SIG-M5 treated with dmso at 0.1 percent for 504 hours (cell line): ENCODE measurements at regions not wholly inside any gene's neighbourhood (a gene's known extent, or its start where the extent isn't known, plus 50 kb on each side); places are given as distances from the start of the nearest gene placed in this dataset.
A peak's percentile ranks its signal among the peaks of the same experiment; 100 is the strongest.
"Not testable (repeated sequence)": the region's sequence is repeated elsewhere in the genome, so short reads cannot be mapped to it uniquely, and the experiment has no call there.

Source experiments
- DNase-seq: peaks from one replicate; lab custom pipeline; 2025; ENCODE audit not compliant: unreplicated experiment; lab: John Stamatoyannopoulos, UW

GRCh38 chr20:55439070-55439469 is 566.2 kb downstream of the CBLN4 start:
- DNase-seq = no peak

DNA sequence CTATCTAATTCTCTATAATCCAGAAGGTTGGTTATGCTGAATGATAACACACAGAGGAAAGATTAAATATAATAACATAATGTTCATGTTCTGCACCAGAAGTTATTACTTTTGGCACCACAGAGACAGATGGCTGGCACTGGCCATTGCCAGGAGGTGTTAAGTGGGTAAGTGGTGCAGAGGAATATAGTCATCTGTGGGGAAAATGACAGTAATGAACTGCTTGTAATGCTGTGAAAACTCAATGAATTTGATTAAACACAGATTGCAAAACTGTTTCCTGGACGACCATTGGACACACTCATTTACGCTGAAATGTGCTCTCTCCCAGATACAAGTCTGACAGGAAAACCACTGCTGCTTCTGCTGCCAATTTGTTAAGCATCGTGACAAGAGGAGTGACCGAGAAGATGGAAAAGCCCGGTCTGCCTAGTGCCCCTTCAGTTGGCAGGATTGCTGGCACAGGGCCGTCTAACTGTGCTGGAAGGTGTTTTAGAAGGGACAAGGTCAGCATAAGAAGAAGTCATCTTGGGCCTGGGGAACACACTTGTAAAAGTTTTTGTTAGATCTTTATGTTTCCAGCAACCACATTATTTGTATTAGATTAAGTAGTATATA is 567.4 kb downstream of the CBLN4 start:
- no peak for DNase-seq

DNA sequence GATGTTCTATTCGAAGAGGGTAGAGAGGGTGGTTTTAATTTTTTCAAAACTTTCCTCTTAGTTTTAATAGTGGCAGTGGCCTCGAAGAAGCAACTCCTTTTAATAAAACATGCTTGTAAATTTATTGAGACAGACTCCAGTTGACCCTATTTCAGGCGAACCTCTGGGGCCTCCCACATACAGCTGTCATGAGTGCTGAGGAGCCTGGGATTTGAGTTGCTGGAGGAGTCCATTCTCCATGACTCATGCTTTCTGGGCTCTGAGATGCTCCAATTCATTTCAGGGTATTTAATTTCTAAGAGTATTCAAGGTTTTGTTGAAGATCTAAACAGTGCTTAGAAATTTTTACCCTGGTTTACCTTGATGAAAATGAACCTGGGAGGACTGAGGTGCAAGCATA is 580.4 kb downstream of the CBLN4 start:
- DNase-seq = no peak

- DNase-seq = no peak
Measured at GRCh38 chr20:55424476-55424875, 580.8 kb downstream of the CBLN4 start.

- no peak for DNase-seq
Measured at GRCh38 chr20:55417836-55418235, 587.5 kb downstream of the CBLN4 start.

DNA sequence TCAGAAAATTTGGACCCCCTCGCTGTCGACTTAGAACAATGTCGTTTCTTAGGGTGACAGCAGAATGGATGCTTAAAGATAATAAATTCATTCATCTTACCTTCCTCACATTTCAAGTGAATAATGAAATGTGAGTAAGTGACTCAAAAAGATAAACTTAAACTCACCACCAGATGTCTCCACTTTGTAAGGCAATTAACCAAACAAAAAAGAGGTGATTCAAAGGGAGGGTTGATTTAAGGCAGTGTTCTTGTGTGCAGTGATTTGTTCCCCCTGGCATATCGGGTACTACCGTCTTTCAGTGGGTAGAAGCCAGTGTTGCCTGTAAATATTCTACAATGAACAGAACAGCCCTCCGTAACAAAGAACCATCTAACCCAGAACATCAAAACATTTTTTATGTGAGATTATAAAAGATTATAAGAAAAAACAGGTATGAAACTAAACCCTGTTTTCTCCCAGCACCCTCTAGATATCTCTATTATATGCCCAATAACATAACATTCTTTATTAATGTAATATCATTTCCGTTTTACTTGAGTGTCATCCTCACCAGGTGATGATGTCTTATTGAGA is 589.7 kb downstream of the CBLN4 start:
- peak; percentile 65 for DNase-seq

GRCh38 chr20:55412508-55412907 is 592.8 kb downstream of the CBLN4 start:
- not testable (repeated sequence) for DNase-seq

GRCh38 chr20:55406891-55407290 is 598.4 kb downstream of the CBLN4 start:
- no peak for DNase-seq

GRCh38 chr20:55394592-55394991 is 610.7 kb downstream of the CBLN4 start:
- no peak for DNase-seq

GRCh38 chr20:55390791-55391190 is 614.5 kb downstream of the CBLN4 start:
- DNase-seq = no peak

DNA sequence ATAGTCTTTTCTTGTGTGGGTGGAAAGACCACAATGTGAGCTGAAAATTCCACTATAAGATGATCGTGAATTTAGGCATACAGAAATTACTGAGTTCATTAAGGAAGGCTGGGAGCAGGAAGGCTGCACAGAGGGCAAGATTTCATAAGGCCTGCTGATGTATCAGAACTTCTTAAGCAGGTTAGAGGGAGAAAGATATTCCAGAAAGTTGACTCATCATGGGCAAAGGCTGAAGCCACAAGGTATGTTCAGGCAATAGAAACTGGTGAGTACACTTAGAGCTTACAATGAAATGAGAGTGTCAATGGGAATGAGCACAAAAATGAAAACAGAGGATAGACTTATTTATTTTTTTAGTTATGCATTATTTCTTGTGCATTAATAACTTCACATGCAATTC is 618.6 kb downstream of the CBLN4 start:
- DNase-seq = no peak

DNA sequence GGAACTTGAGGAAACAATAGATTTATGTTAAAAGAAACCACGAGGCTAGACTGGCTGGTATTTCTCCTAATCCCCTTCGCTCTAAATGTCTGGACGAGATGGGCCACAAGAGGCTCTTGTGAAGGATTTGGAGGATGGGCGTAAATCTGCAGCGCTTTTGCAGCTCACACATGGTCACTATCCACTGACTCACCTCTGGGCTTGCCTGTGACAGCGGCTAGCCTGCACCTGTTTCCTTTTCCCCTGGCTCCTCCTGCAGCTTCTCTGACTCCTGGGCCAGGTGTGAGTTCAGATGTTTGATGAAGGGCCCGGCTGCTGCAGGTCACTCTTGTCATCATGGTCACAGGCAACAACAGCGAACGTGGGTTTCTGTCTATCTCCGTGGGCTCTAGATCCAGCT is 629.4 kb downstream of the CBLN4 start:
- DNase-seq = no peak

GRCh38 chr20:55365745-55366144 is 639.6 kb downstream of the CBLN4 start:
- DNase-seq = no peak

DNA sequence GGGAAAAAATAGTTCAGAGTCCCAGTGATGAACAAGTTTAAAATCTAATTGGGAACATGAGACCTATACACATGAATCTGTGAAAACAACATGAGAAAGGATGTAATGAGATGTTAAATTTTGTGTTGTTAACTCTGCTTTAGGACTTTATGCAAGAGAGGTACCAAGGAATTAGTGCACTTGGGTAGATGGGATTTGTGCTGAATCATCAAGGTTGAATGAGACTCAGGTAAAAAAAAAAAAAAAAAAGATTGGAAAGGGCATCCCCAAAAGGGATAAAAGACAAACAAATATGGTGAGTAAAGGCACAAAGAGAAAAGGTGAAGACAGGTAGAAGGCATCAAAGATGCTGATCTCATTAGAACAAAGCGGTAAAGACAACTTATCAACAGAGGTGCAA is 644.4 kb downstream of the CBLN4 start:
- no peak for DNase-seq

- no peak for DNase-seq
Measured at GRCh38 chr20:55354720-55355119, 650.6 kb downstream of the CBLN4 start.

DNA sequence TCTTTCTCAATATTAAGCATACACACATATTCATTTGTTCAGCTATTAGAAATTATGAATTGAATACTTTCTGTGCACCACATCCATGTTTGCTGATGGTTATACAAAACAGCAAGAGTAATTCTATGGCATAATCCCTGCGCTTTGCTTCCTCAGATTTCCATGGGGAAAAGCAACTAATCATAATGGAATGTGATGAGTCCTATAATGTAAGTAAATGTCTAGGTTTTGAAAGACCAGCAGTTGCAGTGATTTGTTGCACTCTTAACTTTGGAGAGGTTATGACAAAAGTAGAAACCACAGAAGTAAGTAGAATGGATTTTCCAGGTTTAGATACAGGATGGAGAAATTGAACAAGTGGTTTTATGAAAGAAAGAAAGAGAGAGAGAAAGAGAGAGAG is 652.1 kb downstream of the CBLN4 start:
- DNase-seq = no peak

DNA sequence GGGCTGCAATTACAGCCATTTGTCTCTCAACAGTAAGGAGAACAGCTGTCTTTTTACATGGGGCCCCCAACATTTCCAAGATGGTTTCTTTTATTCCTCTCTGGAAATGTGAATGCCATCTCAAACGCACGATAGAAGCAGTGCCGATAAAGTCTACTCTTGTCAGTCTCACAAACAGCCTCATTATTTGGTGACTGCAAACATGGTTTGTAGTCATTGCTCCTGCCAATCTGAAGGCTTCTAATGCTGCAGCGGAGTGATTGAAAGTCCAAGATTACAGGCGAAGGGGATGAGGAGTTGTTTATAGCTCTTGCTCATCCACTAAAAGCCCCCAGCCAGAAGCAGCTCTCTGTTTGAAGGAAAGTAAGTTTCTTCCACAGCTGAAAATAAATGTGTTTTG is 657.1 kb downstream of the CBLN4 start:
- DNase-seq = no peak

- no peak for DNase-seq
Measured at GRCh38 chr20:55342822-55343221, 662.5 kb downstream of the CBLN4 start.

DNA sequence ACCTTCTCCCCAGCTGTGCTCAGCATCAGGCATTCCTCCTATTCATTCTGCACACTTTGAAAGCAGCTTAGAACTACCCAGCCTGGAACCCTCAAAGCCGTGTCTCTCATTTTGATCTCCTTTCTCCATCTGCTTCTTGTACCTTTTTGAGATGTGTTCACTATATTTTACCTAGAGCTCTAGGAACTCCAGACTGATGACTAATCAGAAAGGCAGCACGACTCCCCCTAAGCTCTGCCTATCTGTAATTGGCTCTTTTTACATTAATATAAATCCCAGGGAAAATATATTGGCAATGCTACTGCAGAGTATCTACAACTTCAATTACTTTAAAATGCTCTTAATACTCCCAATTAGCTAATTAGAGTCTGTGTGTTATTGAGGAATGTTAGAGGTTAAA is 671.5 kb downstream of the CBLN4 start:
- no peak for DNase-seq

GRCh38 chr20:55329108-55329507 is 676.2 kb downstream of the CBLN4 start:
- no peak for DNase-seq

DNA sequence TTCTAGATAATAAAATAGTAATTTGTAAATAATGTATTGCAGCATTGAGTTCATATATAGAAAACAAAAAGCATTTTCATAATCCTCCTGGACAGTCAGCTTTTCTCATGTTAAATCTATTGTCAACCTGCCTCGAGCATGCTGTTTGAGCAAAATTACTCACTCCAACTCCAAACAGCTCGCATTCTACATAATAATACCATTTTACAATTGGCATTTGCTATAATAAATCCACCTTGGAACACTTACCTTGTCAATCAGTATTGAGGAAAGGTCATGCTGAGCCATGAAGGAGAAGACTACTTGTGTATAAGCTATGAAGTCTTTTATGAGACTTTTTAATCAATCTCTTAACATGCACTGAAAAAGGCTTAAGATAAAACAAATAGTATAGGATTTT is 682.6 kb downstream of the CBLN4 start:
- no peak for DNase-seq

- no peak for DNase-seq
Measured at GRCh38 chr20:55316753-55317152, 688.6 kb downstream of the CBLN4 start.

DNA sequence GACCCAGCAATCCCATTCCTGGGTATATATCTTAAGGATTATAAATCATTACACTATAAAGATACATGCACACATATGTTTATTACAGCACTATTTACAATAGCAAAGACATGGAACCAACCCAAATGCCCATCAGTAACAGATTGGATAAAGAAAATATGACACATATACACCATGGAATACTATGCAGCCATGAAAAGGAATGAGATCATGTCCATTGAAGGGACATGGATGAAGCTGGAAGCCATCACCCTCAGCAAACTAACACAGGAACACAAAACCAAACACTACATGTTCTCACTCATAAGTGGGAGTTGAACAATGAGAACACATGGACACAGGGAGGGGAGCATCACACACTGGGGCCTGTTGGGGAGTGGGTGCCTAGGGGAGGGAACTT is 694.5 kb downstream of the CBLN4 start:
- DNase-seq = not testable (repeated sequence)
